ENCODE measurements at regions not wholly inside any gene's neighbourhood (a gene's known extent, or its start where the extent isn't known, plus 50 kb on each side); places are given as distances from the start of the nearest gene placed in this dataset.

DNA sequence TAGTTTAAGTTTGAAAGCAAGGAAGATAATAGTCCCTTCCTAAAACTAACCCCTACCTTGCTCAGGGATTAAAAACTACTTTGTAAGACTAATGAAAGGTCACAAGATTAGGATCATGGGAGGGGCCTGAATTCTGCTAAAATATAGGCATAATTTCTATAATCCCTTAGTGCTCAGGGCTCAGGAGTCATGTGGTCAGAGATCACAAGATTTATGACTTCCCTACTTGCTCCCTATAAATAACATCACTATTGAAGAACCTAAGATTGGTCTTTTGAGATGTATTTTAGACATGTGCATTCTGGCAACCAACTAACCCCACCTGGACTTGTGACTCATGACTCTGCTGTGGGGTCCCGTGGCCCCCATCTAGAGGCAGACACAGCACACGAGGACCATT lies 81.1 kb downstream of the STMND1 start:
- H3K27me3 ChIP-seq: peaks cover 0 to 4% (median 0%) of the 10 kb centered on the region in 7 donors
- no peak overlapping the region for H3K27ac ChIP-seq
- intact Hi-C loops (cut with DNase I): no loop called here
- no peaks in the 10 kb centered on the region for H3K4me1 ChIP-seq
- TF ChIP-seq, protein P1, sequence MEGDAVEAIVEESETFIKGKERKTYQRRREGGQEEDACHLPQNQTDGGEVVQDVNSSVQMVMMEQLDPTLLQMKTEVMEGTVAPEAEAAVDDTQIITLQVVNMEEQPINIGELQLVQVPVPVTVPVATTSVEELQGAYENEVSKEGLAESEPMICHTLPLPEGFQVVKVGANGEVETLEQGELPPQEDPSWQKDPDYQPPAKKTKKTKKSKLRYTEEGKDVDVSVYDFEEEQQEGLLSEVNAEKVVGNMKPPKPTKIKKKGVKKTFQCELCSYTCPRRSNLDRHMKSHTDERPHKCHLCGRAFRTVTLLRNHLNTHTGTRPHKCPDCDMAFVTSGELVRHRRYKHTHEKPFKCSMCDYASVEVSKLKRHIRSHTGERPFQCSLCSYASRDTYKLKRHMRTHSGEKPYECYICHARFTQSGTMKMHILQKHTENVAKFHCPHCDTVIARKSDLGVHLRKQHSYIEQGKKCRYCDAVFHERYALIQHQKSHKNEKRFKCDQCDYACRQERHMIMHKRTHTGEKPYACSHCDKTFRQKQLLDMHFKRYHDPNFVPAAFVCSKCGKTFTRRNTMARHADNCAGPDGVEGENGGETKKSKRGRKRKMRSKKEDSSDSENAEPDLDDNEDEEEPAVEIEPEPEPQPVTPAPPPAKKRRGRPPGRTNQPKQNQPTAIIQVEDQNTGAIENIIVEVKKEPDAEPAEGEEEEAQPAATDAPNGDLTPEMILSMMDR (IDR thresholded peaks at IDR 0.05): no peak
- WGBS, 2 donors: 74% methylated on average over 2 of the region's 2 CpGs
- H3K9me3 ChIP-seq: peaks cover 0 to 22% (median 3%) of the 10 kb centered on the region in 11 donors
- H3K36me3 ChIP-seq: no peaks in the 10 kb centered on the region
- no peak for ATAC-seq
- no peak for DNase-seq
- H3K4me3 ChIP-seq: no peak overlapping the region

DNA sequence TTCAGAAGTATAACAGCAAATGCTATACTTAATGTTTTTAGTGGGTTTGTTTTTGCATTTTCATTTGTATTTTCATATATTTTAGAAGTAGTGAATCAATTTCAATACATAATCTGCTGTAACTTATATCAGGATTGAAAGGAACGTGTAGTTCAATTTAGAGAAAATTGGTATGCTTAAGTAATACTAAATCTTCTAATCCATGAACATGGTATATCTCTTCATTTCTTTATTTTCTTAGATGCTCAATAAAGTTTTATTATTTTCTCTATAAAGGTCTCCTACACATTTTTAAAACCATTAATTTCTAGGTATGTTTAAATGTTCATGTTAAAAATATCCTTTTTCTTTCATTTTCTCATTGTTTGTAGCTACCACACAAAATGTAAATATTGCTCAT lies 85.1 kb downstream of the STMND1 start:
- Histone ChIP-seq H3K9me3 (peaks cover 0 to 25% (median 3%) of the 10 kb centered on the region in 11 donors), H3K4me1 (no peaks in the 10 kb centered on the region), H3K36me3 (no peaks in the 10 kb centered on the region), H3K4me3 (no peak overlapping the region), H3K27me3 (peaks cover 0 to 4% (median 0%) of the 10 kb centered on the region in 7 donors), H3K27ac (no peak overlapping the region)
- no peak for DNase-seq
- intact Hi-C loops (cut with DNase I): no loop called here
- TF ChIP-seq, protein P1 (IDR thresholded peaks at IDR 0.05): no peak
- ATAC-seq: no peak
- 89 to 98% methylated on average over 1 of the region's 1 CpG for WGBS, 2 donors

- no peak overlapping the region for H3K27ac ChIP-seq
- H3K36me3 ChIP-seq: no peaks in the 10 kb centered on the region
- intact Hi-C loops (cut with DNase I): no loop called here
- TF ChIP-seq, protein P1 (IDR thresholded peaks at IDR 0.05): no peak
- H3K4me3 ChIP-seq: no peak overlapping the region
- ATAC-seq (no peak), DNase-seq (no peak)
- WGBS, 2 donors: 62 to 64% methylated on average over 3 of the region's 3 CpGs
- H3K27me3 ChIP-seq: no peaks in the 10 kb centered on the region
- peaks cover 0 to under 1% (median 0%) of the 10 kb centered on the region in 11 donors for H3K9me3 ChIP-seq
- H3K4me1 ChIP-seq: no peaks in the 10 kb centered on the region
These were observed 87.9 kb upstream of the RBM24 start for GRCh38 chr6:17193106-17193775.

- ATAC-seq (no peak), DNase-seq (no peak)
- 91 to 93% methylated on average over 6 of the region's 6 CpGs for WGBS, 2 donors
- no peak overlapping the region for H3K4me3 ChIP-seq
- H3K4me1 ChIP-seq: peaks cover 0 to 5% (median 0%) of the 10 kb centered on the region in 9 donors
- no peak overlapping the region for H3K27ac ChIP-seq
- intact Hi-C loops (cut with DNase I): no loop called here
- H3K36me3 ChIP-seq: no peaks in the 10 kb centered on the region
- TF ChIP-seq, protein P1 (IDR thresholded peaks at IDR 0.05): no peak
- peaks cover 0 to 6% (median 0%) of the 10 kb centered on the region in 7 donors for H3K27me3 ChIP-seq
- peaks cover 0 to 3% (median 0%) of the 10 kb centered on the region in 11 donors for H3K9me3 ChIP-seq
These were observed 83.6 kb upstream of the RBM24 start for GRCh38 chr6:17197607-17198006.

All from heart right ventricle (tissue), 16 donors.